Glomerular visceral epithelial cell (primary cell): ENCODE measurements at regions not wholly inside any gene's neighbourhood (a gene's known extent, or its start where the extent isn't known, plus 50 kb on each side); places are given as distances from the start of the nearest gene placed in this dataset.

Experiments used
- DNase-seq: peaks from one replicate; pipeline ENCODE4 v3.0.0-alpha.2; 2016; ENCODE audit errors: extremely low spot score

DNA sequence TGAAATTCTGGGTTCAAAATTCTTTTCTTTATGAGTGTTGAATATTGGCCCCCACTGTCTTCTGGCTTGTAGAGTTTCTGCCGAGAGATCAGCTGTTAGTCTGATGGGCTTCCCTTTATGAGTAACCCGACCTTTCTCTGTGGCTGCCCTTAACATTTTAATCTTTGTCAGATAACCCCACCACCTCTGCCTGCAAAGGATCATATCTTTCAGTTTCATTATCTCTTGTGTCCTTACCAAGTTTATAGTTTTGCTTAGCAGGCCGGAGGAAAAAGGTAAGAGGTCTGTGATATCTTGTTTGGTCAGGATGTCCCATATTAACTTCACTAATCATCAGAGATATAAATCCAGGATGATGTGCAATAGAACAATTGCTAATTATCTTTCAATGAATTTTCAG is 970.2 kb upstream of the TYRP1 start:
- no peak for DNase-seq

DNA sequence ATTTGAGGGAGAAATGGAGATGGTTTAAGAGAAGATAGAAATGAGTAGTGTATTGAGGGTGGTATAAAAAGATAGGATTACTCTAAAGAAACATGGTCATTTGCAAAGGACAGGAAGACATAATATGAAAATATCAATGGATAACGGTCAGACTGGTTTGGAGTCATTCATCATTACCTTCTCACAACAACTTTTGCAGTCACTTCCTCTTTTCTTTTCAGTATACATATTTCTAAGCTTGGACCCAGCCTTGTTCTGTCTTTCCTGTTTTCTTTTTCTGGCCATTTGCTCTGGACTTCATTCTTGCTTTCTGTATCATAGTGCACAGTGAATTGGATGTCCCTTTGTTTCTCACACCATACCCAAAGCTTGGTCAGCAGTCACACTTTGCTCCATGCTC is 966.5 kb upstream of the TYRP1 start:
- DNase-seq: no peak

DNA sequence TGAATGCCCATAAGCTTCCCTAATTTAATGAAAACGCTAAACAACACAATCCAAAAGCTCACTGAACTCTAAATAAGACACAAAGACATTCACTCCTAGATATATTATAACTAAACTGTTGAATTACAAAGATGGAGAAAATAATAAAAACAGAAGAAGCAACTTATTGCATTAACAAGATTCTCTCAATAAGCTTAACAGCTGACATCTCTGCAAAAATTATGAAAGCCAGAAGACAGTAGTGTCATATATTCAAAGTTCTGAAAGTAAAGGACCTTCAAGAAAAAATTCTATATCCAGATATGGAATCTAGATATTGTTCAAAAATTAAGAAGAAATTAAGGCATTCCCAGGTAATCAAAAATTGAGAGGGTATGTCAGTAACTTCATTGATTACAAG is 957.8 kb upstream of the TYRP1 start:
- no peak for DNase-seq

DNA sequence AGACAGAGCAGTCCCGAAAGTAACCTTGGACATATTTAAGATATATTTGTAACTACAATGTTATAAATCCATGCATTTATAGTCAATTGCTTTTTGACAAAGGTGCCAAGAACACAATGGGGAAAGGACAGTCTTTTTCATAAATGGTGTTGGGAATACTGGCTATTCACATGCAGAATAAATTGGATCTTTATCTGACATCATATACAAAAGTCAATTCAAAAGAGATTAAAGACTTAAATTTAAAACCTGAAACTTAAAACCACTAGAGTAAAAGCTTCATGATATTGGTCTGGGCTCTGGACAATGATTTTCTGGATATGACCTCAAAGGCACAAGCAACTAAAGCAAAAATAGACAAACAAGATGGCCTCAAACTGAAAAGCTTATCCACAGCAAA is 950.7 kb upstream of the TYRP1 start:
- DNase-seq: no peak

DNA sequence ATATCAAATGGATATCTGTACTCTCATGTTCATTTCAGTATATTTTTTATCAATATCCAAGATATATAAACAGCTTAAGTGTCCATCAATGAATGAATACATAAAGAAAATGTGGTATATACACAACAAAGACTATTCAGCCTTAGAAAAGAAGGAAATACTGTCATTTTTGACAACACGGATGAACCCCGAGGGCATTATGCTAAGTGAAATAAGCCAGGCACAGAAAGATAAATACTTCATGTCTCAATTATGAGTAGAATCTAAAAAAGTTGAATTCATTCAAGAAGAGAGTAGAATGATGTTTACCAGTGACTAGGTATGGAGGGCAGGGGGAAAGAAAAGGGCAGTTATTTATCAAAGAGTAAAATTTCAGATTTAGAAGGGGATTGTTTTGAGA is 949.8 kb upstream of the TYRP1 start:
- DNase-seq: no peak

DNA sequence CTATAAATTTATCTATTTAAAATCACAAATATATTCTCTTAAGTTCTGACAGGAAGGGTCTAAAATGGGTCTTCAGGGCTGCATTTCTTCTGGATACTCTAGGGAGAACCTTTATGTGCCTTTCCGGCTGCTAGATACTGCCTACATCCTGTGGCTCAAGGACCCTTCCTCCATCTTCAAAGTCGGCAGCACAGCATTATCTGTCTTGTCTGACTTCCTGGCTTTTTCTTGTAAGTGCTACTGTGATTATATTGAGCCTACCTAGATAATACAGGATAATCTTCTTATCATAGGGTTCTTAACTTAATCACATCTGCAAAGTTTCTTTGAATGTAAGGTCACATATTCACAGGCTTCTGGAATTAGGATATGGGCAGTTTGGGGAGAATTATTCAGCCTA is 943.8 kb upstream of the TYRP1 start:
- DNase-seq: no peak

DNA sequence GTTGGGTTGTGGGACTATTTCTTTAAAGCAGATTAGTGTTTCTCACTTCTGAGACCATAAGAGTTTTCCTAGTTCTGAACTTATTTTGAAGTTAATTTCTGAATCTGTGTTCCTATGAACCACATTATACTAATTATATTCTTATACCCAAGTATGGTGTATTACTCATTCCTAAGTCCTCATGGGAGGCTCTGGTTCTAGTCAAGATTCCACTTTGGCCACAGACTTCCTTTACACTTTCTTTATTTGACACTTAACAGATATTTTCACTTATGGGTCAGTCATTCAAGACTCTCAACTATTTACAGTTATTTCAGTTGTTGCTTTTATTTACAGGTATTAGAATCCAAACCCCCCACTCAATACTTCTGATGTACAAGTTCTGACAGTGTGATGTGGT is 937.2 kb upstream of the TYRP1 start:
- DNase-seq: no peak

DNA sequence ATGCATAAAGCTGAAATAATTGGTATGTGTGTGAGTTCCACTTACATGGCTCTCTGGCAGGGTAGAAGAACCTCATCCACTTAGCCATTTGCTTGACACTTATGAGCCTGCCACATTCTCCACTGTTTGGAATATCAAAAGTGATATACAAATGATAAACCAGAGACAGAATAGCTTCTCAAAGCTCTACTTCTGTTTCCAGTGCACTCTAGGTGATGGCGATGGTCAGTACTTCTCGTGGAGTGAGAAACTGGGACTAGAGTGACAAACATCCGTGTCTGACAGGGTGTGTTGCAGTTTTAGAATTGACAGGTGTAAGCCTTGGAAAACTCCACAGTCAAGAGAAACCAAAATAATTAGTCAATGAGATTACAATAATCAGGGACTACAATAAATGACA is 935.8 kb upstream of the TYRP1 start:
- DNase-seq: no peak

DNA sequence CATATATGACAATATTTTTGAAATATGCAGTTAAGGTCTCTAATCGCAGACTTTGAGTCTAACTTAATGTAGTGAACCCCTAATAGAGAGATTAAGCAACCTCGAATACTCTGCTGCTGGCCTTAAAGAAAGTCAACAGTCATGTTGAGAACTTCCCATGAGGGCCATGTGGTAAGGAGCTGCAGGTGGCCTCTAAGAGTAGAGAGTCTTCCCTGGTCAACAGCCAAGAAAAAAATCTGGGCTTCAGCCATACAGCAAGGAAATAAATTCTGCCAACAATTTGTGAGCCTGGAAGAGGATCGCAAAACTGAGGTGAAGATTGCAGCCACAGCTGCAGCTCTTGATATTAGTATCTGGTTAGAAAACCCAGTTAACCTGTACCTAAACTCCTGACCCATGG is 935.2 kb upstream of the TYRP1 start:
- no peak for DNase-seq

DNA sequence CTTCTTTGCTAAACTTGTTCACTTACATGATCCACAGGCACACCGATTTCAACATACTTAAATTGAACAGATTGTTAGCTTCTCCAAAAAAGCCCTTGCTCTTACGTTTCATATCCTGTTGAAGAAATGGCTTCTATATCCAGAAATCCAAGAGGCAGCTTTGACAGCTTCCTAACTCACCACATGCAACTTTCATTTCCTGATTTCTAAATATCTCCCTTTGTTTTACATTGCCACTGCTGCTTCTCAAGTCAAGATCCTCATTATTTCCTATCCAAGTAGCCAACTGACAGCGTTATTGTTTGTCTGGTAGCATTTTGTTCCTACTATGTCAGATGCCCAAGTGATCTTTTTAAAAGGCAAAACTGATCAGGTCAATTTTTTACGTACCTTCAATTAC is 913.2 kb upstream of the TYRP1 start:
- DNase-seq: no peak

DNA sequence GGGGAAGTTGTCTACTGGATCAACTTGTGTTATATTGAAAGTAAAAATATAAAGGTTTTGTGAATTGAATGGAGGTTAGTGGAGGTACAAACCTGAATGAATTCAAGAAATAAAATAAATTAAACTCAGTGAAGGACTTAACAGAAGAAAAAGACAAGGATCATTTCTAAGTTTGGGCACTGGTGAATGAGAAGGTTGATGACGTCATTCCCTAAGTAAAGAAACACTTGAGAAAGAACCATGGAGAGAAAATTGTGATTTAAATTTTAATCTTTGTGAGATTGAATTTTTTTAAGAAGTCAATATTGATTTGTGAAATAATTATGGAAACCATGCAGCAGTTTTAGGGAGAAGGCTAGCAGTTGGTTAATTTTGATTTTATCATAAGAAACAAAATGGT is 900.3 kb upstream of the TYRP1 start:
- no peak for DNase-seq

DNA sequence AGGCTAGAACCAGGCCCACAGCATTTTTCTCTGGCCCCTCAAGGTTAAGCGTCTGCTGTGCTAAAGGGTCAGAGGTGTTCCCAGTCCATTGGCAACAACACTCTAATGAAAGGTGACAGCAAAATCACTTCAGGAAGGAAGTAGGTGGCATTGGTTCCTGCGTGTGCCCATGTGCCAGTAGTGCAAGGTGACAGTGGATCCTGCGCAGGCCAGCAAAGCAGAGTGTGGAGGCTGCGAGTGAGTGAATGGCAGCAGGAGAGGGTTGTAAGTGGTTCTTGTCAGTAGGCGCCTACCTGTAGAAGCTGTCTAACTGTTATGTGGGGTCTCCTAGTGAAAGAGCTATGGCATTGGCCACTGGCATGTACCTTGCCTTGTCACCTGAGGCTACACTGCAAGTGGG is 898.2 kb upstream of the TYRP1 start:
- no peak for DNase-seq

DNA sequence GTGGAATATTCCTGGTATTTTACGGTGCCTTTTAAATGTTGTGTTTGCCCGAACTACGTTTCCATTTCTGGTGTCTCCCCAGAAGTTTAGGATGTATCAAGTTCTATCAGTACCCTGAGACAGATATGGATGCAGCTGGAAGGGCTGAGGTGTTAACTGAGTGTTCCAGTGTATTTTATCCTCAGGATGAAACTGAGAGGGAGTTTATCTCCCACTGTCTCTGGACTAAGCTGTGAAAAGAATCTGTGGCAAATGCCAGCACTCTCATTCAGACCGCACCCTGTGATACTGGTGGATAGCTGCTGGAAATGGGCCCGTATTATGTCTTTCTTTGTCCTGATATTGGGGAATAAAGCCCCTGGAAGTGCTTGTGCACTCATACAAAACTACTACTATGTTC is 887.2 kb upstream of the TYRP1 start:
- DNase-seq: no peak

DNA sequence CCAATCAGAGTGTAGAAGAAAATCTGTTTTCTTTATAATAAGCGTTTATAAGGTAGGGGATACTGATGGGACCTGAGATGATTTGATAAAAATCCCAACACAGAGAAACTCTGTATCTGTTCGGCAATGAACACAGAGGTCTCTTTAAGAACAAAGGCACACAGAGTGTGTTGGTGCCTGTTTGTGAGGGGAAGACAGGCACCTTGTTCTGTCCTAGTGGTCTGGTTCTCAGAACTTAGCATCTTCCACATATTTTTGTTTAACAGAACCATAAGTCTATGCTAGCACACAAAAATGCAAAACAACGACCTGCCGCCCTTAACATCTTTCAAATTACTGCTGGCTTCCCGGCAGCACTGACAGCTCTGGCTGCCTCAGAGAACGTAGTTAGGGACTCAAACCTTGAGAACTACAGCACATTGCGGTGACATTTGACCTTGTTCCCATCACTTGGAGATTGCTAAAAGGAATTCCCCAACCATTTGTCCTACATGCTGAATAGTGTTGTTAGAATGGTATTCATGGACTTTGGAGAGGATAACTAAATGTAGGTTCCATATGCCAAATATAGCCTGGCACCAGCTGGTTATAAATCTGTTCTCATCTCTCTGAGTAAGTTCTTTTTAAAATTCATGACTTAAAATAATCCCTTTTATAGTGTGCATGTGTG is 871.7 kb upstream of the TYRP1 start:
- DNase-seq: no peak

DNA sequence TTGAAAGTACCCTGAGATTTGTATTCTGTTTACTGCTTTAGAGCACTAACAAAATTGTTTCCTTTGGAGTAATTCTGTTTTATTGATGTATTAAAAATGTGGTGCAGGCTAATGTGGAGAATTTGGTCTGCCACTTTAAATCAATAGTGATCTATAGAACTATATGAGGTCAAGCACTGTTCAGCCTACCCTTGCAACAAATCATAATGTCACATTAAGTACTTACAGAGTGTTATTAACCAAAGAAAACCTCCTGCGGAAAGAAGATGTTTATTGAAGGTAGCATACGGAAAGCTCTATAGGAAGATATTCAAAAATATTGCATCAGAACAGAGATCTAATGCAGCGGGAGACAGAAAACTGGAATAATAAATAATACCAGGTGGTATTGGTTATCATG is 865.0 kb upstream of the TYRP1 start:
- no peak for DNase-seq

DNA sequence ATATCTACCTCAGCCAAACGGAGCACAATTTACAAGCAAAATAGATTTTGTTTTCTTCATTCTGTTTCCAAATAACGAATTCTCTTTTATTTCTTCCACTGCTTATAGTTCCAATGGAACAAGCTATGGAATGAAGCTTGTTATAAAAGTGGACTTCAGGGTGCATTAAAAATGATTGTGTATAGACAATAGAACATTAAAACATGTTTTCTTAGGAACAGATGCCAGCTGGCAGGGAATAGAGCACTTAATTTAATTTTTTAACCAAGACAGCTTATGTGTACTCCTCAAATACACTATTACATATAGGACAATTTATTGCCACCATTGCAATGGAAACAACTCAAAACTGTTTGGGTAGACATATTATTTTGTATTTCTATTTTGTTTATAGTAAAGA is 860.1 kb upstream of the TYRP1 start:
- no peak for DNase-seq

DNA sequence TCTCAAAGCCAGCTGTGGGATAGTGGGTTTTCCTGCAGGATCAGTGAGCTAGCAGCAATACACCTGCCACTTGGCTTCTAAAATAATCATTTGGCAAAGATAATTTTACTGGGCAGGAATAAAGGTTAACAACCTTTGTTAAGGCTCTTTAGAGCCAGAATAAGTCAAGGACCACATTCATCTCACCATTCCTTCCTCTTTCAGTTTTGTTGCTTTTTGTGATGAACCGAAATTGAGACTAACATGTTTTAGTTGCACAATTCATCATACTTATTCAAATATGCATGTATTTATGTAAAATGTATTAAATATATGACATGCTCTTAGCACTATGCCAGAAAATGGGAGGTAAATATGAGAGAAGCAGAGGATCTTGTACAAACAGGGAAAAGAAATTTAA is 824.4 kb upstream of the TYRP1 start:
- DNase-seq: no peak

DNA sequence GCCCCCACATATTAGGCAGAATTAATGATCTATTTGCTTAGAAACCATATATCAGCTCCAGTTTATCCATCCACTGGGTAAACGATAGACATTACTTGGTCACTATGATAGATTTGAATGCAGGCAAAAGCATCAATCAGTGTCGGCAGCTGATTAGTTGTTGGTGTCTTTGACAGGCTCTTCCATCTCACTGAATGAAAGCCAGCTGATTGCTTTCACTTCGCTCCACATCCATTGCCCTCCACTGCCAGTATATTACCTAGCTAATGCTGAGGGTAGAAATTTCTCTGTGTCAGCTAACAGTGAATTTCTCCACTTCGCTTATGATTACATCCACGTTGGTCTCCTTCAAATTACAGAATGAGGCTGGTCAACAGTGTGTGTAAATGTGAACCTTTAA is 821.3 kb upstream of the TYRP1 start:
- no peak for DNase-seq

DNA sequence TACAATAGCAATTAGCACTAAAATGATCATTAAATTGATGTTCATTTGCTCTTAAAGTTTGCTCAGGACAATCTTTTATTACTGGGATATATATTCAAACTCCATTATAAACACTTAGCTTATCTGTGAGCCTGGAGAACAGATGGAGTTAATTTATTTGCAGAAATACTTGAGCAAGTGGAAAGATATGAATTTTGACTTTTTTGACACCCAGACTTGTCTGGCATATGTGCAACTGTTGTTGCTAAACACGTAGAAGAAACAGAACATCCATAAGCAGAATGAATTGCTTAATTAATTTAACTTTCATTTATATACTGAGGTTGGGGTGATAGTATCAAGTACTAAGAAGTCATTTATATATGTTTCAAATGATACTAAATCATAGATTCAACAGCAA is 820.7 kb upstream of the TYRP1 start:
- no peak for DNase-seq

DNA sequence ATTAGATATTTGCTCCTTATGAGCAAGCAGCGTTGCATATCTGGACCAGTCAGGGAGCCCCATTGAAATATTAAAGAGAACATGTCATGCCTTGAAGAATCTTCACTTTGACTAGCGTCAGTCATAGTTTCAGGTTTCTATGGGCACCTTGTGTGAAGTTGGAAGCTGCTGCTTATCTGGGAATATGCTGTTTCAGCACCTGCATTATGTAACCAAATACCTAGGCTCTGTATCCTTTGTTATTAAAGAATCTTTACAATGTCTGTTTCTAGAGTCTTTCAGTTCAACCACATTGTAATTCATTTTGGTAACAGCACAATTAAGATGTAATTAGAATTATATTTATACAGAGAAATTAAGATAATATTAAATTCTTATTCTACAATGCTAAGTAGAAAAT is 818.8 kb upstream of the TYRP1 start:
- no peak for DNase-seq

DNA sequence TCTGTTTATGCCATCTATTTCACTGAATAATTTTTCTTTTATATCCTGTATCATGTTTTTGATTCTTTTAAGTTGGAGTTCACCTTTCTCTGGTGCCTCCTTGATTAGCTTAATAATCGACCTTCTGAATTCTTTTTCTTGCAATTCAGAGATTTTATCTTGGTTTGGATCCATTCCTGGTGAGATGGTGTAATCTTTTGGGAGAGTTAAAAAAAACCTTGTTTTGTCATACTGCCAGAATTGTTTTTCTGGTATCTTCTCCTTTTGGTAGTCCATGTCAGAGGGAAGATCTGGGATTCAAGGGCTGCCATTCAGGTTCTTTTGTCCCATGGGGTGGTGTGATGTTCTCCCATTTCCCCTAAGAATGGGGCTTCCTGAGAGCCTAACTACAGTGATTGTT is 800.8 kb upstream of the TYRP1 start:
- DNase-seq: no peak

DNA sequence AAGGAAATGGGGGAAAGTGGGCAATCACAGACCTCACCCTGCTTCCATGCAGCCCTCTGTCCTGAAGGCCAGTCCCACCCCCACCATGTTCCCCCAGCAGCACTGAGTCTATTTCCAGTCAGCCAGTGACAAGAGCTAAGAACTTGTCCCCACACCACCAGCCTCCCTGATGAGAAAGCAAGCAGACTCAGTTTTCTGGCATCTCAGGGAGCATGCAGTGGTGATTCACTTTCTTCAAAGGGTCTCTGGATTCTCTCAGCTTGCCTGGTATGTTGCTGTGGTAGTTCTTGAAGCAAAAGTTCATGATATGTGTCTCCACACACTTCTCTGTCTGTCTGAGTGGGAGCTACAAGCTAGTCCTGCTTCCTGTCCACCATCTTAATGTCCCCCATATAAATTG is 799.9 kb upstream of the TYRP1 start:
- DNase-seq: no peak

DNA sequence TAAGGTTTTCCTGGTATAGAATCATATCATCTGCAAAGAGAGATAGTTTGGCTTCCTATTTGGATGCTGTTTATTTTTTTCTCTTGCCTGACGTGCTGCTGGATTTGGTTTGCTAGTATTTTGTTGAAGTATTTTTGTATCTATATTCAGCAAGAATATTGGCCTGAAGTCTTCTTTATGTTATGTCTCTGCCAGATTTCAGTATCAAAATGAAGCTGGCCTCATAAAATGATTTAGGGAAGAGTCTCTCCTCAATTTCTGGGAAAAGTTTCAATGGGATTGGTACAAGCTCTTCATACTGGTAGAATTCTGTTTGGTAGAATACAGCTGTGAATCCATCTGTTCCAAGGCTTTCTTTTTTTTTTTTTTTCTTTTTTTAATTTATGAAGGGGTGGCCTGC is 799.0 kb upstream of the TYRP1 start:
- DNase-seq: no peak

DNA sequence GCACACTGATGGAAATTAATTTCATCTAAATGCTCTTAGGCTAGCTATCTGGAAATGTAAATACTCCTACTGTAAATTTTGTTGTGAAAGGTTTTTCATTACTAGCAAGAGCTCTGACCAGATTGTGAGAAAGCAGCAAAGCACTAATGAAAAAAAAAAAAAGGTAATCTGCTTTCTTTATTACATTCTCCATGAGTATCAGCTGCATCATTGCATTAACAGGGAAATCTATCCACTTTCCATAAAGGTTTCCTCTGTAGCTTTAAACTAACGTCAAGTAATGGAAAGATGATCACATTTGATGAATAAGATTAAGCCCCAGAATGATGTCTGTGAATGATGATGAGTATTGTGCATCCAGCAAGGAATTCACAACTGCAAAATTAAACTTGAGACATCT is 790.6 kb upstream of the TYRP1 start:
- no peak for DNase-seq

DNA sequence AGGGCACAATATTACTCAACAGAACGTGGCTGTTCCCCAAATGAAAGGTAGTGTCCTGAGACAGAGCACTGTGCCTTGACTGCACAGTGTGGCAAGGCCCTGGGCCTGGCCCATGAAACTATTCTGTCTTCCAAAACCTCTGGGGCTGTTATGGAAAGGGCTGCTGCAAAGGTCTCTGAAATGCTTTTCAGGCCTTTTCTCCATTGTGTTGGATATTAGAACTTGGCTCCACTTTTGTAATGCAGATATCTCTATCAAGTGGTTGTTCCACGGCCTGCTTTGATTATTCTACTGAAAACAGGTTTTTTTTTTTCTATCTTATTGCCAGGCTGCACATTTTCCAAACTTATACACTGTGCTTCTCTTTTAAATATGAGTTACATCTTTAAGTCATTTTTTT is 777.5 kb upstream of the TYRP1 start:
- DNase-seq: no peak
